IMR-90 (cell line): ENCODE measurements at regions not wholly inside any gene's neighbourhood (a gene's known extent, or its start where the extent isn't known, plus 50 kb on each side); places are given as distances from the start of the nearest gene placed in this dataset.

Experiments used
- ATAC-seq: fragments of 200-7000 bp; cut with Tn5 transposase; 2 replicates; pipeline ENCODE4 v1.9.1; 2020; ENCODE audit warnings: low read depth, mild to moderate bottlenecking, moderate library complexity
- BruUV-seq: library from RNA; stranded (reverse); fragments of 400-500 nt; replicated peaks from 2 replicates; lab custom pipeline; 2021; lab: Mats Ljungman, UMichigan
- CTCF ChIA-PET: fragments of 300-600 bp; formaldehyde crosslinking; extraction: SDS; loops from one replicate; lab custom pipeline; 2021; ENCODE audit warnings: antibody characterized with exemption; lab: Yijun Ruan, JAX
- POLR2A ChIA-PET: fragments of 300-600 bp; sonication (Branson Sonifier 250); formaldehyde crosslinking; loops from one replicate; lab custom pipeline; 2022; ENCODE audit warnings: antibody characterized with exemption; ENCODE audit not compliant: unreplicated experiment; lab: Charles Lee
- DNase-seq: peaks from one replicate; pipeline ENCODE4 v3.0.0; 2013
- H2AFZ ChIP-seq: replicated peaks from 2 replicates; pipeline ENCODE3; 2013; ENCODE audit warnings: low read length, mild to moderate bottlenecking; ENCODE audit not compliant: poor library complexity
- H2AK5ac ChIP-seq: 2 replicates; pipeline ENCODE4 v1.6.1; 2013; ENCODE audit warnings: low read depth, low read length, inconsistent platforms
- H2AK9ac ChIP-seq: replicated peaks from 2 replicates; pipeline ENCODE3; 2013; ENCODE audit warnings: mild to moderate bottlenecking, low read depth, low read length, moderate library complexity; ENCODE audit not compliant: poor library complexity
- H2BK120ac ChIP-seq: 2 replicates; pipeline ENCODE4 v1.6.1; 2013; ENCODE audit warnings: low read depth, low read length, inconsistent platforms
- H2BK15ac ChIP-seq: 3 replicates; pipeline ENCODE4 v1.6.1; 2013; ENCODE audit warnings: low read depth, low read length, inconsistent platforms
- H2BK20ac ChIP-seq: 2 replicates; pipeline ENCODE4 v1.6.1; 2013; ENCODE audit warnings: low read depth, mild to moderate bottlenecking, inconsistent platforms, low read length, moderate library complexity
- H2BK5ac ChIP-seq: 2 replicates; pipeline ENCODE4 v1.6.1; 2013; ENCODE audit warnings: mild to moderate bottlenecking, low read depth, low read length, inconsistent platforms; ENCODE audit not compliant: poor library complexity, severe bottlenecking
- H3K14ac ChIP-seq: replicated peaks from 2 replicates; pipeline ENCODE4 v1.6.1; 2013; ENCODE audit warnings: low read depth, low read length, inconsistent platforms
- H3K18ac ChIP-seq: 2 replicates; pipeline ENCODE4 v1.6.1; 2013; ENCODE audit warnings: low read depth, low read length, control low read depth
- H3K23ac ChIP-seq: 2 replicates; pipeline ENCODE4 v1.6.1; 2013; ENCODE audit warnings: low read depth, low read length, inconsistent platforms
- H3K27ac ChIP-seq: 2 replicates; pipeline ENCODE4 v1.5.1; 2013; ENCODE audit warnings: mild to moderate bottlenecking, control low read depth, low read length; ENCODE audit not compliant: insufficient read depth
- H3K27me3 ChIP-seq: 2 replicates; pipeline ENCODE4 v1.6.1; 2013; ENCODE audit warnings: low read length; ENCODE audit not compliant: control insufficient read depth, insufficient read depth
- H3K36me3 ChIP-seq: 2 replicates; pipeline ENCODE4 v1.6.1; 2013; ENCODE audit warnings: low read length, mixed read lengths; ENCODE audit not compliant: control insufficient read depth, insufficient read depth
- H3K4ac ChIP-seq: 2 replicates; pipeline ENCODE4 v1.6.1; 2013; ENCODE audit warnings: low read depth, low read length, inconsistent platforms
- H3K4me1 ChIP-seq: 2 replicates; pipeline ENCODE4 v1.6.1; 2013; ENCODE audit warnings: low read length, mixed read lengths; ENCODE audit not compliant: control insufficient read depth, insufficient read depth
- H3K4me2 ChIP-seq: 2 replicates; pipeline ENCODE4 v1.6.1; 2013; ENCODE audit warnings: low read depth, mild to moderate bottlenecking, control low read depth, low read length, moderate library complexity
- H3K4me3 ChIP-seq: 2 replicates; pipeline ENCODE4 v1.5.1; 2013; ENCODE audit warnings: low read depth, mild to moderate bottlenecking, control low read depth, low read length, moderate library complexity; ENCODE audit not compliant: insufficient read depth
- H3K56ac ChIP-seq: 2 replicates; pipeline ENCODE4 v1.6.1; 2013; ENCODE audit warnings: low read length, inconsistent platforms; ENCODE audit not compliant: insufficient read depth; ENCODE audit errors: extremely low read depth
- H3K79me1 ChIP-seq, 2 experiments: 2 replicates each; pipeline ENCODE4 v1.6.1; 2013; ENCODE audit warnings: low read length in 2 of 2, inconsistent platforms in 1 of 2, low read depth in 1 of 2
- H3K9ac ChIP-seq: 2 replicates; pipeline ENCODE4 v1.6.1; 2013; ENCODE audit warnings: low read depth, low read length, control low read depth
- H3K9me1 ChIP-seq: 2 replicates; pipeline ENCODE4 v1.6.1; 2013; ENCODE audit warnings: low read length, inconsistent platforms; ENCODE audit not compliant: insufficient read depth
- H3K9me3 ChIP-seq: 2 replicates; pipeline ENCODE4 v1.6.1; 2013; ENCODE audit warnings: low read length; ENCODE audit not compliant: control insufficient read depth, insufficient read depth
- H4K20me1 ChIP-seq: 2 replicates; pipeline ENCODE4 v1.6.1; 2013; ENCODE audit warnings: low read length, inconsistent platforms; ENCODE audit not compliant: insufficient read depth
- H4K5ac ChIP-seq: 2 replicates; pipeline ENCODE4 v1.6.1; 2013; ENCODE audit warnings: mild to moderate bottlenecking, low read depth, low read length, control low read depth
- H4K8ac ChIP-seq, 2 experiments: 2 replicates each; pipeline ENCODE4 v1.6.1; 2013; ENCODE audit warnings: low read depth in 2 of 2, low read length in 2 of 2, control low read depth in 1 of 2, inconsistent platforms in 1 of 2
- H4K91ac ChIP-seq: 2 replicates; pipeline ENCODE4 v1.6.1; 2013; ENCODE audit warnings: low read depth, low read length, inconsistent platforms; ENCODE audit not compliant: insufficient read depth
- CEBPB ChIP-seq: IDR thresholded peaks from 2 replicates; pipeline ENCODE4 v1.6.1; 2012; ENCODE audit warnings: low read depth, low read length, improper control_type of control experiment
- CTCF ChIP-seq: conservative IDR thresholded peaks from 2 replicates; pipeline ENCODE4 v1.5.1; 2012; ENCODE audit warnings: mild to moderate bottlenecking, low read depth, low read length, improper control_type of control experiment
- ELK1 ChIP-seq: fragments of 150-350 bp; IDR thresholded peaks from 2 replicates; pipeline ENCODE4 v1.6.1; 2016; ENCODE audit warnings: low read depth, mild to moderate bottlenecking, low read length, moderate library complexity, borderline replicate concordance
- MAFK ChIP-seq: IDR thresholded peaks from 2 replicates; pipeline ENCODE4 v1.6.1; 2012; ENCODE audit warnings: low read depth, low read length, improper control_type of control experiment
- MAZ ChIP-seq: IDR thresholded peaks from 2 replicates; pipeline ENCODE4 v1.6.1; 2012; ENCODE audit warnings: low read depth, mild to moderate bottlenecking, low read length, improper control_type of control experiment, moderate library complexity, borderline replicate concordance
- POLR2A ChIP-seq: IDR thresholded peaks from 2 replicates; pipeline ENCODE4 v1.6.1; 2012; ENCODE audit warnings: mild to moderate bottlenecking, low read depth, low read length
- RAD21 ChIP-seq: IDR thresholded peaks from 2 replicates; pipeline ENCODE4 v1.6.1; 2012; ENCODE audit warnings: low read length, improper control_type of control experiment
- RFX5 ChIP-seq: IDR thresholded peaks from 2 replicates; pipeline ENCODE4 v1.8.0; 2012; ENCODE audit warnings: low read depth, mild to moderate bottlenecking, low read length, moderate library complexity
- SMC3 ChIP-seq: fragments of 150-350 bp; IDR thresholded peaks from 2 replicates; pipeline ENCODE4 v1.6.1; 2016; ENCODE audit warnings: low read depth, mild to moderate bottlenecking, antibody characterized with exemption, low read length, moderate library complexity
- WGBS, 2 experiments: methylation state at CpG; one replicate each; pipeline versions ENCODE4 v1.1.5 to v1.1.7; 2013; ENCODE audit warnings: missing lambda C conversion rate in 2 of 2; ENCODE audit not compliant: insufficient read length in 1 of 2; ENCODE audit errors: extremely low coverage in 2 of 2; 5-methylcytosine and 5-hydroxymethylcytosine counted together
- dilution Hi-C: fragments of 300-500 bp; cut with HindIII; formaldehyde crosslinking; loops from one replicate; pipeline ENCODE4 v1.14.3; 2018; ENCODE audit warnings: low sequenced_read_pairs; ENCODE audit not compliant: unreplicated experiment
- in situ Hi-C: fragments of 300-500 bp; cut with MboI; formaldehyde crosslinking; loops from 3 replicates; pipeline ENCODE4 v1.14.3; 2019; ENCODE audit warnings: low sequenced_read_pairs, inconsistent platforms, mixed read lengths
- intact Hi-C: fragments of 100-400 bp; cut with micrococcal nuclease; formaldehyde crosslinking; loops from 2 replicates; pipeline ENCODE4 v1.10.0; 2022

- no peak overlapping the region for H3K56ac ChIP-seq
Measured at GRCh38 chr6:170173335-170173881, 117.5 kb downstream of the DLL1 start.

More at GRCh38 chr6:170173335-170173881, 117.5 kb downstream of the DLL1 start:
- CTCF ChIA-PET, result no interaction called here
- Histone ChIP-seq H3K4me1 (no peaks in the 10 kb centered on the region), H3K18ac (no peak overlapping the region), H3K27me3 (no peaks in the 10 kb centered on the region), H3K4me3 (no peak overlapping the region), H2BK5ac (no peak overlapping the region), H2AFZ (no peak overlapping the region), H3K27ac (no peak overlapping the region), H2AK5ac (no peak overlapping the region), H4K8ac (no peak overlapping the region), H3K9ac (no peak overlapping the region), H2BK20ac (no peak overlapping the region), H3K23ac (no peak overlapping the region), H3K4me2 (no peak overlapping the region), H2BK120ac (no peak overlapping the region), H3K9me3 (peaks cover 41% of the 10 kb centered on the region), H2AK9ac (no peak overlapping the region), H3K36me3 (no peaks in the 10 kb centered on the region), H4K5ac (no peak overlapping the region), H3K79me1 (no peaks in the 10 kb centered on the region), H3K4ac (no peak overlapping the region), H2BK15ac (no peak overlapping the region), H3K14ac (no peak overlapping the region), H3K9me1 (no peaks in the 10 kb centered on the region), H4K91ac (no peak overlapping the region), H4K20me1 (no peaks in the 10 kb centered on the region)
- BruUV-seq, result no TSS peak
- in situ Hi-C loops (no loop called here), dilution Hi-C loops (no loop called here), intact Hi-C loops (no loop called here)
- ATAC-seq, result no peak
- POLR2A ChIA-PET, result no interaction called here
- TF ChIP-seq SMC3, result no peak
- TF ChIP-seq POLR2A, result no peak
- TF ChIP-seq RAD21, result no peak
- TF ChIP-seq MAFK, result no peak
- TF ChIP-seq ELK1, result no peak
- no peak for TF ChIP-seq CEBPB
- no peak for TF ChIP-seq MAZ
- TF ChIP-seq CTCF, result no peak
- TF ChIP-seq RFX5, result no peak
- DNase-seq, result no peak
- no CpG with 5 or more reads among the region's 5 CpGs for WGBS, 2 experiments
